ENCODE measurements at regions not wholly inside any gene's neighbourhood (a gene's known extent, or its start where the extent isn't known, plus 50 kb on each side); places are given as distances from the start of the nearest gene placed in this dataset.
"Not testable (repeated sequence)": the region's sequence is repeated elsewhere in the genome, so short reads cannot be mapped to it uniquely, and the experiment has no call there.

GRCh38 chr1:242641461-242641860, 117.0 kb upstream of the PLD5 start:
- DNase-seq (ENCODE audit: low read depth in 4 of 4, low spot score in 1 of 4), result no peak

- DNase-seq (ENCODE audit: low read depth in 4 of 4, low spot score in 1 of 4), result no peak
These were observed 114.6 kb upstream of the PLD5 start for GRCh38 chr1:242639104-242639503.

GRCh38 chr1:242634732-242635131, 110.2 kb upstream of the PLD5 start:
- DNase-seq (ENCODE audit: low read depth in 4 of 4, low spot score in 1 of 4), result no peak

- DNase-seq (ENCODE audit: low read depth in 4 of 4, low spot score in 1 of 4), result no peak
These were observed 104.9 kb upstream of the PLD5 start for GRCh38 chr1:242629396-242629795.

DNA sequence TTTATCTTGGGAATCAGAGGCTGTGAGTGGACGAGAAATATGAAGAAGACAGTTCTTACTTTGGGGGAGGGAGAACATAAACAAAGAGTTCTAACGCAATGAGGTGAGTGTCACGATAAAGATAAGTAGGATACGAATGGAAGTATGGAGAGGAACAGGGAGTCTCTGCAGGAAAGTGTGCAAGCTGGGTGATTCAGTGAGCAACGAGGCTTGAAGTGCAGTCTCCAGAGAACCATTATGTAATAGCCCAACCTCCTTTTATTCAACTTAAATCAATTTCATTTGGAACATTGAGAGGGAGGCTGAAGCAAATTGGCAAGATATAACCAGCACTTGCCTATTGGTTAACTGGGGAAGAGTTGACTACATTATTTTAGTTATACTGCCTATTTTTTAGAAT, 99.3 kb upstream of the PLD5 start:
- no peak for DNase-seq (ENCODE audit: low read depth in 4 of 4, low spot score in 1 of 4)

GRCh38 chr1:242623119-242623518, 98.6 kb upstream of the PLD5 start:
- no peak for DNase-seq (ENCODE audit: low read depth in 4 of 4, low spot score in 1 of 4)

- no peak for DNase-seq (ENCODE audit: low read depth in 4 of 4, low spot score in 1 of 4)
These were observed 88.8 kb upstream of the PLD5 start for GRCh38 chr1:242613266-242613815.

DNA sequence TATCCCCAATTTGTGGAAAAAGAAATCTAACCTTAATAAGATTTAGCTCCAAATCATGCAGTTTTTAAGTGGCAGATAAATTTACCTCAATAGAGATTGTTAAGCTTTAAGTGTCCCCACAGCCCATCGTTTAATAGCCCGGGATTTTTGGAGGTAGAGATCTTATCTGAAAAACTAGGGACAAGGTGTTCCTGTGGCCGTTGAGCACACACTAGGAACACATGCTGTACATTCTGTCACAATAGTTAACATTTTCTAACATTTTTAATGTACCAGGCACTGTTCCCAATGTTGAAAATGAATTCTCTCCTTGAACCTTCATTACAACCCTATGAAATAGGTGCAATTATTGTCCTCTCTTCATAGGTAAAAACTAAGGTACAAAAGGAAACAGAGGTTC, 85.7 kb upstream of the PLD5 start:
- DNase-seq (ENCODE audit: low read depth in 4 of 4, low spot score in 1 of 4), result no peak

DNA sequence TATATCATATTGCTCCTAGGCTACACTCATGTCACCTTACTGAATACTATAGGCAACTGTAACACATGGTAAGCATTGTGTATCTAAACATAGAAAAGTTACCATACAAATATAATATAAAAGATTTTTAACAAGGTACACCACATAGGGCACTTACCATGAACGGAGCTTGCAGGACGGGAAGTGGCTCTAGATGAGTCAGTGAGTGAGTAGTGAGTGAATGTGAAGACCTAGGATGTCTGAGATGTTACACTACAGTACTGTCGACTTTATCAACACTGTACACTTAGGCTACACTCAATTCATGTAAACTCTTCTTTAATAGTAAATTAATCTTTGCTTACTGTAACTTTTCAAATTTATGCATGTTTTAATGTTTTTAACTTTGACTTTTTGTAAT, 81.0 kb upstream of the PLD5 start:
- DNase-seq (ENCODE audit: low read depth in 4 of 4, low spot score in 1 of 4), result no peak

GRCh38 chr1:242602001-242602400, 77.5 kb upstream of the PLD5 start:
- no peak for DNase-seq (ENCODE audit: low read depth in 4 of 4, low spot score in 1 of 4)

- DNase-seq (ENCODE audit: low read depth in 4 of 4, low spot score in 1 of 4), result not testable (repeated sequence)
These were observed 69.3 kb upstream of the PLD5 start for GRCh38 chr1:242593756-242594155.

DNA sequence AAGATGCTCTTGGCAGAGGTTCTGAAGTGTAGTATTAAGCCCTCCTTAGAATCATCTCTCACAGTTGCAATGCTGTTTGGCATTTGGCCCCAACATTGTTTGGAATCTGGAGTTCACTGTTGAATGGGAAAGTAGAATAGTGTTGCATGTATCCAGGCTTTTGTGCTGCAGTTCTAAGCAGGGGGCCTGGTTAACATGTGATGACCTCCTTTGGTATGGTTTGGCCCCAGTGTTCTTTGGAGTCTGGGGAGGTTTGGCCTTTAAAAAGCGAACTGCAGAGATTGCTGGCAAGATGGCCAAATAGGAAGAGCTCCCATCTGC, 61.8 kb upstream of the PLD5 start:
- no peak for DNase-seq (ENCODE audit: low read depth in 4 of 4, low spot score in 1 of 4)

- DNase-seq (ENCODE audit: low read depth in 4 of 4, low spot score in 1 of 4), result no peak
These were observed 61.3 kb upstream of the PLD5 start for GRCh38 chr1:242585616-242586359.

- DNase-seq (ENCODE audit: low read depth in 4 of 4, low spot score in 1 of 4), result no peak
These were observed 58.2 kb upstream of the PLD5 start for GRCh38 chr1:242582669-242583068.

DNA sequence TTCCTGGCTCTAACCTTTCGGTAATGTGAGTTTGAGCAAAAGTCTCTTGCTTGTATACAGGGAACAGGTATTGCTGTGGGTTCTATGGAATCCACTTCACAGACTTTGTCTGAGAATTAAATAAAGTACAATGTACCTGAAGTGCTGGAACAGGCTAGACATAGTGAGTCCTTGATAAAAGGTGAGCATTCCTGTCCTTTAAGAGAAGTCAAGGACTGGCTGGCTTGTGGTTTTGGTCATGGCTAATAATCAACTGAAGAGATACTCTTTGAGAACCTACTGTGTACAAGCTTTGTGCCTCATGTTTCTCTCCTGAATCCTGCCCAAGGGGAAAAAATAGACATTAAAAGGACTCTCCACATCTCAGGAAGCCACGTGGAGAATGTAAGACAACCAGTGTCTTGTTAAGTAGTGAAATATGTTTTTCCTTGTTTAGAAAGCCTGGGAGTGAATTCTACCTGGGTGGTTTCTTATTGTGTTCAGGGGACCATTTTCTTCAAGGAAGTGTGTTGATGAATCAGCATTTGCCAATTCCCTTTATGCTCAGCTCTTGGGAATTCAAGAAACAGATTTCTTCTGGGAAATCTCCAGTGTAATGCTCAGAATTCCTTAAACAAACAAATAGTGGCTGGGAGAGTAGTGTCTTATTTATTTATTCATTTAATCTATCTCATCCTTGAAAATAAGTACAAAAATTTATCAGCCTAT, 55.2 kb upstream of the PLD5 start:
- DNase-seq (ENCODE audit: low read depth in 4 of 4, low spot score in 1 of 4), result no peak
